Left lung (tissue), 4 donors: ENCODE measurements at regions not wholly inside any gene's neighbourhood (a gene's known extent, or its start where the extent isn't known, plus 50 kb on each side); places are given as distances from the start of the nearest gene placed in this dataset.

ENCODE experiments used
- ATAC-seq: fragments of 200-7000 bp; cut with Tn5 transposase; one replicate; pipeline ENCODE4 v1.9.1; 2020; ENCODE audit warnings: moderate library complexity
- DNase-seq, 4 donors: peaks; one replicate each; pipeline ENCODE4 v3.0.0-alpha.2; 2013 to 2020
- H3K27ac ChIP-seq, 2 donors: fragments of 200-600 bp; sonication (generic) in 1 of 2; one replicate each; pipeline versions ENCODE4 v1.5.0 to v1.8.0; 2020 to 2021
- H3K27me3 ChIP-seq, 2 donors: fragments of 200-600 bp; sonication (generic) in 1 of 2; one replicate each; pipeline versions ENCODE4 v1.5.0 to v1.8.0; 2020 to 2021
- H3K36me3 ChIP-seq, 2 donors: fragments of 200-600 bp; sonication (generic) in 1 of 2; one replicate each; pipeline versions ENCODE4 v1.5.0 to v1.8.0; 2020 to 2021
- H3K4me1 ChIP-seq, 2 donors: fragments of 200-600 bp; one replicate each; pipeline ENCODE4 v1.8.0; 2021
- H3K4me3 ChIP-seq, 2 donors: fragments of 200-600 bp; sonication (generic) in 1 of 2; one replicate each; pipeline versions ENCODE4 v1.5.0 to v1.8.0; 2020 to 2021; ENCODE audit warnings: mild to moderate bottlenecking in 1 of 2
- H3K9me3 ChIP-seq, 2 donors: fragments of 200-600 bp; sonication (generic) in 1 of 2; one replicate each; pipeline versions ENCODE4 v1.5.0 to v1.8.0; 2020 to 2021
- CTCF ChIP-seq, 2 donors: fragments of 200-600 bp; sonication (generic) in 1 of 2; IDR thresholded peaks; one replicate each; pipeline versions ENCODE4 v1.5.0 to v1.8.0; 2021; ENCODE audit warnings: antibody characterized with exemption in 2 of 2
- intact Hi-C, 2 donors: fragments of 100-400 bp; cut with DNase I; formaldehyde crosslinking; loops; one replicate each; pipeline versions ENCODE4 v1.11.2 to v1.14.2; 2022
- donor health status: DM: no; HTN: yes; CAD: no.
- donor health status: DM: no; HTN: no; CAD: no.

- intact Hi-C loops = no loop called here
- H3K9me3 ChIP-seq = peaks cover 0 to 18% of the 10 kb centered on the region in 2 donors
- no peak for ATAC-seq
- TF ChIP-seq CTCF (IDR thresholded peaks at IDR 0.05) = no peak
- H3K27me3 ChIP-seq = no peaks in the 10 kb centered on the region
- no peaks in the 10 kb centered on the region for H3K4me1 ChIP-seq
- H3K36me3 ChIP-seq = no peaks in the 10 kb centered on the region
- no peak overlapping the region for H3K27ac ChIP-seq
- H3K4me3 ChIP-seq = no peak overlapping the region
- DNase-seq = no peak
Observed at GRCh38 chr3:127497166-127497565, 93.4 kb downstream of the TPRA1 start.

GRCh38 chr3:127495821-127496655 lies 94.5 kb downstream of the TPRA1 start:
- peaks cover 0 to 9% of the 10 kb centered on the region in 2 donors for H3K9me3 ChIP-seq
- no peak for TF ChIP-seq CTCF (IDR thresholded peaks at IDR 0.05)
- DNase-seq = no peak
- ATAC-seq = no peak
- no peak overlapping the region for H3K27ac ChIP-seq
- H3K27me3 ChIP-seq = no peaks in the 10 kb centered on the region
- no peaks in the 10 kb centered on the region for H3K4me1 ChIP-seq
- H3K4me3 ChIP-seq = no peak overlapping the region
- H3K36me3 ChIP-seq = no peaks in the 10 kb centered on the region
- intact Hi-C loops = no loop called here

GRCh38 chr3:127493924-127494646 lies 96.4 kb downstream of the TPRA1 start:
- Histone ChIP-seq H3K27me3 (no peaks in the 10 kb centered on the region), H3K4me3 (no peak overlapping the region), H3K4me1 (no peaks in the 10 kb centered on the region), H3K9me3 (no peaks in the 10 kb centered on the region), H3K36me3 (no peaks in the 10 kb centered on the region), H3K27ac (no peak overlapping the region)
- no peak for TF ChIP-seq CTCF (IDR thresholded peaks at IDR 0.05)
- intact Hi-C loops = no loop called here
- ATAC-seq = no peak
- no peak for DNase-seq

- no peaks in the 10 kb centered on the region for H3K36me3 ChIP-seq
- H3K4me3 ChIP-seq = no peak overlapping the region
- TF ChIP-seq CTCF (IDR thresholded peaks at IDR 0.05) = no peak
- ATAC-seq (no peak), DNase-seq (no peak)
- H3K9me3 ChIP-seq = no peaks in the 10 kb centered on the region
- H3K27me3 ChIP-seq = no peaks in the 10 kb centered on the region
- H3K27ac ChIP-seq = no peak overlapping the region
- no peaks in the 10 kb centered on the region for H3K4me1 ChIP-seq
- intact Hi-C loops = no loop called here
Observed at GRCh38 chr3:127492426-127492825, 98.1 kb downstream of the TPRA1 start.

- no peak for ATAC-seq
- intact Hi-C loops = no loop called here
Observed at GRCh38 chr3:127491909-127492308, 98.6 kb downstream of the TPRA1 start.

More at GRCh38 chr3:127491909-127492308, 98.6 kb downstream of the TPRA1 start:
- Histone ChIP-seq H3K4me3 (no peak overlapping the region), H3K9me3 (no peaks in the 10 kb centered on the region), H3K27ac (no peak overlapping the region), H3K36me3 (no peaks in the 10 kb centered on the region), H3K27me3 (no peaks in the 10 kb centered on the region), H3K4me1 (no peaks in the 10 kb centered on the region)
- no peak for TF ChIP-seq CTCF (IDR thresholded peaks at IDR 0.05)
- no peak for DNase-seq
